ENCODE measurements at regions not wholly inside any gene's neighbourhood (a gene's known extent, or its start where the extent isn't known, plus 50 kb on each side); places are given as distances from the start of the nearest gene placed in this dataset.

- DNase-seq (ENCODE audit: low read depth), result no peak
- H3K4me3 ChIP-seq (ENCODE audit: low read length), result no peak overlapping the region
- no peaks in the 10 kb centered on the region for H3K4me1 ChIP-seq (ENCODE audit: control insufficient read depth, insufficient read depth, low read length)
- no peak overlapping the region for H3K9ac ChIP-seq (ENCODE audit: low read length)
- H3K27me3 ChIP-seq (replicated peaks; ENCODE audit: control insufficient read depth, insufficient read depth, low read length), result peaks cover 2% of the 10 kb centered on the region
- H3K9me3 ChIP-seq (ENCODE audit: control insufficient read depth, low read length), result no peaks in the 10 kb centered on the region
- H3K36me3 ChIP-seq (ENCODE audit: control insufficient read depth, insufficient read depth, low read length, severe bottlenecking), result no peaks in the 10 kb centered on the region
These were observed 371.6 kb upstream of the OBI1 start for GRCh38 chr13:79030513-79030912.

DNA sequence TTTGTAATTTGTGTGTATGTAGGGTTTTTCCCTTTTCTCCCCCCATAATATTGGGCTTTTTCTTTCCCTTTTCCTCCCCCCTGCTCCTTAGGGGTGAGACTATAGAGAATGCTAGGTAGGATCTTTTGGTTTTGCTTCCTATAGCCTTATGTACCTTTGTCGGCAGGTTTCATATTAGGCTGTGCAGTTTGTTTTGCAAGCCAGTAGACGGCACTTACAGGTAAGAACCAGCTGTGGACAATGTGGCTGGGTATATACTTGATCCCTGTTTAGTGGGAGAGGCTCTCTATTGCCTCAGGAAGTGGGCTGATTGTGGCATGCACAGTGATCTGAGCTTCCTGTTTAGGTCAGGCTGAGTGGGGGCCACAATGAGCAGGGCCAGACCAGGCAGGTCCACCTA is 359.2 kb upstream of the OBI1 start:
- no peak for DNase-seq (ENCODE audit: low read depth)
- peaks cover 14% of the 10 kb centered on the region for H3K9me3 ChIP-seq (ENCODE audit: control insufficient read depth, low read length)
- no peaks in the 10 kb centered on the region for H3K4me1 ChIP-seq (ENCODE audit: control insufficient read depth, insufficient read depth, low read length)
- H3K9ac ChIP-seq (ENCODE audit: low read length), result no peak overlapping the region
- H3K27me3 ChIP-seq (replicated peaks; ENCODE audit: control insufficient read depth, insufficient read depth, low read length), result no peaks in the 10 kb centered on the region
- H3K4me3 ChIP-seq (ENCODE audit: low read length), result no peak overlapping the region
- H3K36me3 ChIP-seq (ENCODE audit: control insufficient read depth, insufficient read depth, low read length, severe bottlenecking), result no peaks in the 10 kb centered on the region

- no peaks in the 10 kb centered on the region for H3K27me3 ChIP-seq (replicated peaks; ENCODE audit: control insufficient read depth, insufficient read depth, low read length)
These were observed 352.2 kb upstream of the OBI1 start for GRCh38 chr13:79011179-79011578.

DNA sequence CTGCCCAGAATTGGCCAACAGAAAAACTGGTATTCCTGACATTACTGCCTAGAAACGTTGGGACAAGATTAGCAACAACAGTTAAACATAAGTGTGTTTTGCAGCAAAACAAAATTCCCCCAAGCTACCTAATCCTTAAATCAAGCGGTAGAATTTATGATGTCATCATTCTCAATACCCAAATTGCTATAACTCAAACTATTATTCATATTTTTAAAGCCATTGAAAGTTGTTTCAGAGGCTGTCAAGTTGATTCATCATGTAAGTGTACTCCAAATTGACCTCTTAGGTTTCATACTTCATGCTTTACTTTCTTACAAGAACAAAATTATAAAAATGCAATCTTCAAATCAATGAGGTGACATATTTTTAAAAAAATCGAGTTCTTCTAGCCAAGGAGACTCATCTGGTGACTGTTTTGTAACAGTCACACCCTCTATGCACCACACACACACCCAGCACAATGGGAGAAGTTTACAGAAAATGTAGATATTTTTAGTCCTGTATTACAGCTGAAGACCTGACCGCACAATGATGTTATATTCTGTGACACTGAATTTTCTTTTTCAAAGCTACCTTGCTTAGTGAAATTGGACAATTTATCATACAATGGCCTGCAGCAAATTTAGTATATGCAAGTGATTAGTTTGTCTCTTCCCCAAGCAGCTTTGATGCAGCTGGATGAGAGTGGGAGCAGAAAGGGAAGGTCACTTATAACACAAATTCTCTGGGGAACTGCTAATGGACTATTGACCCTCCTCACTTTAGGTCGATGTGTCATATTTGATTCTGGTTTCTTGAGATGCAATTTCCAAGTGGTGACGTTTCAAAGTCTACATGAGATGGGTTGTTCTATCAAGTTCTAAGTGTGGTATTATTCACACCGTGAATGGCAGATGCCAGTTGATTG is 345.3 kb upstream of the OBI1 start:
- H3K27me3 ChIP-seq (replicated peaks; ENCODE audit: control insufficient read depth, insufficient read depth, low read length), result no peaks in the 10 kb centered on the region
- H3K9ac ChIP-seq (ENCODE audit: low read length), result no peak overlapping the region
- no peaks in the 10 kb centered on the region for H3K4me1 ChIP-seq (ENCODE audit: control insufficient read depth, insufficient read depth, low read length)
- H3K4me3 ChIP-seq (ENCODE audit: low read length), result no peak overlapping the region
- no peak for DNase-seq (ENCODE audit: low read depth)
- no peaks in the 10 kb centered on the region for H3K36me3 ChIP-seq (ENCODE audit: control insufficient read depth, insufficient read depth, low read length, severe bottlenecking)
- no peaks in the 10 kb centered on the region for H3K9me3 ChIP-seq (ENCODE audit: control insufficient read depth, low read length)

More at GRCh38 chr13:79011179-79011578, 352.2 kb upstream of the OBI1 start:
- H3K9ac ChIP-seq (ENCODE audit: low read length), result no peak overlapping the region
- H3K36me3 ChIP-seq (ENCODE audit: control insufficient read depth, insufficient read depth, low read length, severe bottlenecking), result no peaks in the 10 kb centered on the region
- no peak for DNase-seq (ENCODE audit: low read depth)
- H3K4me1 ChIP-seq (ENCODE audit: control insufficient read depth, insufficient read depth, low read length), result no peaks in the 10 kb centered on the region
- peaks cover 8% of the 10 kb centered on the region for H3K9me3 ChIP-seq (ENCODE audit: control insufficient read depth, low read length)
- no peak overlapping the region for H3K4me3 ChIP-seq (ENCODE audit: low read length)

DNA sequence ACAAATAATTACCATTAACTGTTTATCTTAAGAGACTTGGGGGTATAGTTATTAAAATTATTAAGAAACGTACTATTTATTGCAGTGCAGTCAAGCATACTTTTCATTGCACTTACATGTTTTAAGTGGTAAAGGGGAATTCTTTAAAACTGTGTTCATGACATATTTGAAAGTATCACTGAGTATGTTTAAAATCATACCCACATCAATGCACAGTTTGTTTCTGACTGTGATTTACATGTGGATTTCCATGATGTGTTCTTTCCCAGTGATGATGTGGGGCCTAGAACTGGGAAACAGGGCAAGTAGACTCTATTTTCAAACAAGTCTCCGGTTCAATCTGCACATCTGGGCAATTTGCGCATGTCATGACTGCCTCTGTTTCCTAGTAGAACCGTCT is 340.5 kb upstream of the OBI1 start:
- no peak overlapping the region for H3K9ac ChIP-seq (ENCODE audit: low read length)
- H3K9me3 ChIP-seq (ENCODE audit: control insufficient read depth, low read length), result no peaks in the 10 kb centered on the region
- no peak for DNase-seq (ENCODE audit: low read depth)
- H3K4me3 ChIP-seq (ENCODE audit: low read length), result no peak overlapping the region
- no peaks in the 10 kb centered on the region for H3K36me3 ChIP-seq (ENCODE audit: control insufficient read depth, insufficient read depth, low read length, severe bottlenecking)
- no peaks in the 10 kb centered on the region for H3K4me1 ChIP-seq (ENCODE audit: control insufficient read depth, insufficient read depth, low read length)
- H3K27me3 ChIP-seq (replicated peaks; ENCODE audit: control insufficient read depth, insufficient read depth, low read length), result no peaks in the 10 kb centered on the region

DNA sequence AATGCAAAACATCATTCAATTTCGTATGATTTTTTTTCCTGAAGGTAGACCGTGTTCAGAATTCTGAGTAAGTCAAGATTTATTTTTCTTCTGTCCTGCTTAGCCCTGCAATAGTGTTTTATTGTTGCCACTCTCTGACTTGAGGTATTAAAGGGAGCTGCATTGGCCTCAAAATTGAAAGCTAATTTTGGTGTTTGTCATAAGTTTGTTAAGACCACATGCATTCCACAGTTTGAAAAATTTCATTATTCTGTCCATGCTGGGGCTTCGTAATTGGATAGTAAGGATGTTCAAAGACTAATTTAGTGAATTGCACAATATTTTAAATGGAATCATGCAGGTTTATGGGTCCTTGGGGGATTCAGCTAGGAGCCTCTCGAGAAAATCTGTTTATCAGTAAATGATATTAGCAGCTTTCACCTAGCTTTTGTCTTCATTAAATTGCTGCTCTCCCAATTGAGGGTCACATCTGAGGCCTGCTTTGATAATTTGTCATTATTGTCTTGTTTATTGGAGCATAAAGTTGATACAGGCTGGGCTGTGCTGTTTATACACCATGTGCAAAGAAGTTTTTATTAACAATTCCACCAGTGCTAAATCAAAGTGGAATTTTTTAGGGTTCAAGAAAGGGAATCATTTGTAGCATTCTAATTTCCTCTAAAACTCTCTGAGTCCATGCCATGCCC is 339.8 kb upstream of the OBI1 start:
- Histone ChIP-seq H3K36me3 (ENCODE audit: control insufficient read depth, insufficient read depth, low read length, severe bottlenecking) (no peaks in the 10 kb centered on the region), H3K4me3 (ENCODE audit: low read length) (no peak overlapping the region), H3K4me1 (ENCODE audit: control insufficient read depth, insufficient read depth, low read length) (no peaks in the 10 kb centered on the region), H3K9ac (ENCODE audit: low read length) (no peak overlapping the region), H3K27me3 (replicated peaks; ENCODE audit: control insufficient read depth, insufficient read depth, low read length) (no peaks in the 10 kb centered on the region), H3K9me3 (ENCODE audit: control insufficient read depth, low read length) (no peaks in the 10 kb centered on the region)
- no peak for DNase-seq (ENCODE audit: low read depth)

DNA sequence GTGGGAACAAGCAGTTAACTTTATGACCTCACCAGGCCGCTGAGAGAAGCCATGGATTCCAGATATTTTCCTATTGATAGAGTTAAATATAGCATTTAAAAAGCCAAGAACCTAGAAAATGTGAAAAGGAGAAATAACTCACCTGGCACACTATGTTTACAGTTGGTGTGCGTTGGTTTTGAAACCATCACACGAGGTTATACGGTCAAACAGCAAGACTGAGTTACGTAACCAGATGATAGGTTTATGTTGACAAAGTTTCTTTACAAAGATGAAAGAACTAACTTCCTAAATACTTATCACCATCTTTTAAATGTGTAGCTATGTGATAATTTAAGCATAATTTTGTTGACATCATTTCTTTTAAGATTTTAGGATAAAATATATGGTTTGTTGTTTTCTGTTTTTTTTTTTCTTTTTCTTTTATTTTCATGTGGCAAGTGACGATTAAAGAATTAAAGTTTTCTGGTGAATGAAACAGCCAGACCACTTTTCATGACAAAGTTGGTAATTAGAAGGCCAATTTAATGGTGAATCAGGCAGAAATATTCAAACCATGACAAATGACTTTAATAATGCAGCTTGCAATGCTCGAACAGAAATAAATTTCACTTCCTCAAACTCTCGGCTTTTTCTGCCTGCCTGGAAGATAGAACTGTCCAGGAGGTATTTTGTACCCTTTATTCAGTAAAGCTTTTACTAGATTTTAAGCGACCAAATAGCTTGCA is 339.1 kb upstream of the OBI1 start:
- Histone ChIP-seq H3K4me1 (ENCODE audit: control insufficient read depth, insufficient read depth, low read length) (no peaks in the 10 kb centered on the region), H3K9me3 (ENCODE audit: control insufficient read depth, low read length) (no peaks in the 10 kb centered on the region), H3K36me3 (ENCODE audit: control insufficient read depth, insufficient read depth, low read length, severe bottlenecking) (no peaks in the 10 kb centered on the region), H3K27me3 (replicated peaks; ENCODE audit: control insufficient read depth, insufficient read depth, low read length) (peaks cover 3% of the 10 kb centered on the region), H3K9ac (ENCODE audit: low read length) (no peak overlapping the region), H3K4me3 (ENCODE audit: low read length) (no peak overlapping the region)
- DNase-seq (ENCODE audit: low read depth), result no peak

DNA sequence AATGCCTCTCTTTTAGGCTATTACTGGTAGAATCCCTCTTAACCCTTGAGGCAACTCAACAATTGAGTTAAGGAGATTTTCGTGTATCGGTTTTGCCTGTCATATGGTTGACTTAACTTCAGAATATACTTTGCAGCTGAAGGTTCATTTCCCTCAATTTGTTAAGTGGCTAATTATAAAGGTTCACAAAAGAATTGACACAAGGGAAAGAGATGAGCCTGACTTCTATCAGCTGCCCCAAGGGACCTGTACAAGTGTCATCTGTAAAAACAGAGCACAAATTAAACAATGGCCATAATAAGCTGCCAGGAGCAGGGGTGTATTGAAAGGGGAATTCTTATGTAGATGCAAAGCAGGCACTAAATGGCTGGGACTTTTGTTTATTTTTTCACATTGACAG is 334.8 kb upstream of the OBI1 start:
- no peak for DNase-seq (ENCODE audit: low read depth)
- Histone ChIP-seq H3K4me1 (ENCODE audit: control insufficient read depth, insufficient read depth, low read length) (no peaks in the 10 kb centered on the region), H3K9ac (ENCODE audit: low read length) (no peak overlapping the region), H3K4me3 (ENCODE audit: low read length) (no peak overlapping the region), H3K9me3 (ENCODE audit: control insufficient read depth, low read length) (no peaks in the 10 kb centered on the region), H3K36me3 (ENCODE audit: control insufficient read depth, insufficient read depth, low read length, severe bottlenecking) (no peaks in the 10 kb centered on the region), H3K27me3 (replicated peaks; ENCODE audit: control insufficient read depth, insufficient read depth, low read length) (peaks cover 3% of the 10 kb centered on the region)

GRCh38 chr13:78981913-78982312 is 323.0 kb upstream of the OBI1 start:
- no peaks in the 10 kb centered on the region for H3K36me3 ChIP-seq (ENCODE audit: control insufficient read depth, insufficient read depth, low read length, severe bottlenecking)
- no peaks in the 10 kb centered on the region for H3K4me1 ChIP-seq (ENCODE audit: control insufficient read depth, insufficient read depth, low read length)
- no peak overlapping the region for H3K9ac ChIP-seq (ENCODE audit: low read length)
- no peak for DNase-seq (ENCODE audit: low read depth)
- no peak overlapping the region for H3K4me3 ChIP-seq (ENCODE audit: low read length)
- peaks cover 13% of the 10 kb centered on the region for H3K27me3 ChIP-seq (replicated peaks; ENCODE audit: control insufficient read depth, insufficient read depth, low read length)
- H3K9me3 ChIP-seq (ENCODE audit: control insufficient read depth, low read length), result no peaks in the 10 kb centered on the region

DNA sequence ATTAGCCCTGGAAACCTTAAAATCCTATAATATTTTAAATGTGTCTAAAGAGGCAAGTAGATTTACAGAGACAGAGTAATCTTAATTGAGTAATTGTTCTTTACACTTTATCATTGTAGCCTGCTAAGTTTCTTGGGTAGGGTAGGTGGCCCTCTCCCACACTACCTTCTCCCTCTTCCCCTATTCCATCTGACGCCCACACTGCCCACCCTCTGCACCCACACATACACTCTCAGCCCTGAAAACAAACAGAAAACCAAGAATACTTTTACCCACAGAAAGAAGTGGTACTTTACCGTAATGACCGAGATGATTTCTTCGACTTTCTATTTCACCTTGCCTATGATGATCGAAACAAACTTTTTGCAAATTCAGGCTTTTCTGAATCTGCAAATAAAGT is 320.4 kb upstream of the OBI1 start:
- Histone ChIP-seq H3K9me3 (ENCODE audit: control insufficient read depth, low read length) (no peaks in the 10 kb centered on the region), H3K36me3 (ENCODE audit: control insufficient read depth, insufficient read depth, low read length, severe bottlenecking) (no peaks in the 10 kb centered on the region), H3K4me1 (ENCODE audit: control insufficient read depth, insufficient read depth, low read length) (no peaks in the 10 kb centered on the region), H3K9ac (ENCODE audit: low read length) (no peak overlapping the region), H3K4me3 (ENCODE audit: low read length) (no peak overlapping the region), H3K27me3 (replicated peaks; ENCODE audit: control insufficient read depth, insufficient read depth, low read length) (peaks cover 13% of the 10 kb centered on the region)
- DNase-seq (ENCODE audit: low read depth), result no peak

GRCh38 chr13:78978381-78978998 is 319.5 kb upstream of the OBI1 start:
- H3K4me1 ChIP-seq (ENCODE audit: control insufficient read depth, insufficient read depth, low read length), result no peaks in the 10 kb centered on the region
- peaks cover 10% of the 10 kb centered on the region for H3K27me3 ChIP-seq (replicated peaks; ENCODE audit: control insufficient read depth, insufficient read depth, low read length)
- H3K9me3 ChIP-seq (ENCODE audit: control insufficient read depth, low read length), result no peaks in the 10 kb centered on the region
- no peak overlapping the region for H3K4me3 ChIP-seq (ENCODE audit: low read length)
- peak; percentile 83 for DNase-seq (ENCODE audit: low read depth)
- H3K9ac ChIP-seq (ENCODE audit: low read length), result no peak overlapping the region
- H3K36me3 ChIP-seq (ENCODE audit: control insufficient read depth, insufficient read depth, low read length, severe bottlenecking), result no peaks in the 10 kb centered on the region

Measured in adipocyte (in vitro differentiated cells).